Natural killer cell (primary cell): ENCODE measurements at regions not wholly inside any gene's neighbourhood (a gene's known extent, or its start where the extent isn't known, plus 50 kb on each side); places are given as distances from the start of the nearest gene placed in this dataset.
A peak's percentile ranks its signal among the peaks of the same experiment; 100 is the strongest.
"Not testable (repeated sequence)": the region's sequence is repeated elsewhere in the genome, so short reads cannot be mapped to it uniquely, and the experiment has no call there.

Experiments used
- ATAC-seq, 3 donors: fragments of 150-1000 bp in 2 of 3; fragments of 200-7000 bp in 1 of 3; cut with Tn5 transposase; 1 replicate in 1 of 3; 2 replicates in 2 of 3; pipeline ENCODE4 v1.10.0; 2021; ENCODE audit warnings: mild to moderate bottlenecking in 2 of 3, moderate library complexity in 2 of 3
- DNase-seq, 2 donors: peaks; one replicate each; pipeline versions ENCODE4 v3.0.0 to v3.0.0-alpha.2; 2013 to 2021; ENCODE audit warnings: mixed read lengths in 1 of 2
- H3K27ac ChIP-seq: one replicate; pipeline ENCODE4 v1.5.1; 2013; ENCODE audit warnings: mild to moderate bottlenecking, low read length
- H3K27me3 ChIP-seq: one replicate; pipeline ENCODE4 v1.6.1; 2013; ENCODE audit warnings: low read length; ENCODE audit not compliant: control insufficient read depth, insufficient read depth
- H3K36me3 ChIP-seq: one replicate; pipeline ENCODE4 v1.6.1; 2013; ENCODE audit warnings: low read length; ENCODE audit not compliant: control insufficient read depth, insufficient read depth
- H3K4me1 ChIP-seq: one replicate; pipeline ENCODE4 v1.6.1; 2013; ENCODE audit warnings: low read length; ENCODE audit not compliant: control insufficient read depth, insufficient read depth
- H3K4me3 ChIP-seq: one replicate; pipeline ENCODE4 v1.5.1; 2013; ENCODE audit warnings: low read length
- H3K9me3 ChIP-seq: one replicate; pipeline ENCODE4 v1.6.1; 2013; ENCODE audit warnings: low read length; ENCODE audit not compliant: control insufficient read depth, insufficient read depth
- H3K27ac Mint-ChIP-seq, 2 donors: one replicate each; pipeline ENCODE4 v1.8.0; 2022; ENCODE audit warnings: mild to moderate bottlenecking in 2 of 2, mixed read lengths in 2 of 2, moderate library complexity in 1 of 2
- H3K27me3 Mint-ChIP-seq, 2 donors: one replicate each; pipeline ENCODE4 v1.8.0; 2022; ENCODE audit warnings: low read depth in 2 of 2, mixed read lengths in 2 of 2
- H3K36me3 Mint-ChIP-seq: one replicate; pipeline ENCODE4 v1.8.0; 2022; ENCODE audit warnings: mixed read lengths
- H3K4me1 Mint-ChIP-seq, 2 donors: one replicate each; pipeline ENCODE4 v1.8.0; 2022; ENCODE audit warnings: mixed read lengths in 2 of 2
- H3K4me3 Mint-ChIP-seq: one replicate; pipeline ENCODE4 v1.8.0; 2022; ENCODE audit warnings: mild to moderate bottlenecking, moderate library complexity, mixed read lengths
- H3K9me3 Mint-ChIP-seq, 2 donors: one replicate each; pipeline ENCODE4 v1.8.0; 2022; ENCODE audit warnings: mixed read lengths in 2 of 2
- CTCF ChIP-seq: fragments of 200-600 bp; IDR thresholded peaks from one replicate; pipeline ENCODE4 v1.8.0; 2022; ENCODE audit warnings: antibody characterized with exemption
- WGBS: methylation state at CpG from one replicate; pipeline ENCODE4 v1.1.7; 2013; ENCODE audit warnings: missing lambda C conversion rate; ENCODE audit not compliant: insufficient coverage; 5-methylcytosine and 5-hydroxymethylcytosine counted together
- intact Hi-C: fragments of 100-400 bp; cut with micrococcal nuclease; formaldehyde crosslinking; loops from one replicate; pipeline ENCODE4 v1.14.2; 2022

- no peaks in the 10 kb centered on the region for H3K36me3 Mint-ChIP-seq
- DNase-seq: no peak
- Histone ChIP-seq H3K36me3 (no peaks in the 10 kb centered on the region), H3K9me3 (no peaks in the 10 kb centered on the region), H3K27ac (no peak overlapping the region), H3K4me1 (no peaks in the 10 kb centered on the region), H3K27me3 (no peaks in the 10 kb centered on the region), H3K4me3 (no peak overlapping the region)
- H3K4me3 Mint-ChIP-seq: no peak overlapping the region
- 90% methylated on average over 3 of the region's 3 CpGs for WGBS
- H3K9me3 Mint-ChIP-seq: peaks cover 2 to 3% of the 10 kb centered on the region in 2 donors
- ATAC-seq: no peak
- TF ChIP-seq CTCF: no peak
- intact Hi-C loops: loop anchor here (10.0 kb wide), 1 partner anchor 258 kb away; no protein-coding TSS in a partner anchor
- no peak overlapping the region for H3K27ac Mint-ChIP-seq
- H3K27me3 Mint-ChIP-seq: peaks cover 7 to 33% of the 10 kb centered on the region in 2 donors
- H3K4me1 Mint-ChIP-seq: no peaks in the 10 kb centered on the region
Measured at GRCh38 chr6:12636336-12636735, 80.2 kb upstream of the PHACTR1 start.

- TF ChIP-seq CTCF: no peak
- 17% methylated on average over 6 of the region's 7 CpGs for WGBS
- DNase-seq (peak in 1 of 2 donors; percentile 28), ATAC-seq (peak in 1 of 3 donors; percentile 48)
- no peak overlapping the region for H3K4me3 Mint-ChIP-seq
- no peak overlapping the region for H3K4me3 ChIP-seq
- H3K27me3 ChIP-seq: no peaks in the 10 kb centered on the region
- no peaks in the 10 kb centered on the region for H3K36me3 Mint-ChIP-seq
- H3K9me3 ChIP-seq: no peaks in the 10 kb centered on the region
- H3K27ac Mint-ChIP-seq: no peak overlapping the region
- H3K4me1 Mint-ChIP-seq: no peaks in the 10 kb centered on the region
- no peak overlapping the region for H3K27ac ChIP-seq
- intact Hi-C loops: loop anchor here (10.0 kb wide), 1 partner anchor 257 kb away; no protein-coding TSS in a partner anchor
- no peaks in the 10 kb centered on the region for H3K36me3 ChIP-seq
- peaks cover 2 to 3% of the 10 kb centered on the region in 2 donors for H3K9me3 Mint-ChIP-seq
- peaks cover 2 to 20% of the 10 kb centered on the region in 2 donors for H3K27me3 Mint-ChIP-seq
- H3K4me1 ChIP-seq: no peaks in the 10 kb centered on the region
Measured at GRCh38 chr6:12637960-12638641, 78.5 kb upstream of the PHACTR1 start.

- Mint-ChIP-seq H3K27ac (no peak overlapping the region), H3K27me3 (peaks cover 0 to 8% of the 10 kb centered on the region in 2 donors), H3K4me3 (no peak overlapping the region), H3K36me3 (no peaks in the 10 kb centered on the region), H3K4me1 (no peaks in the 10 kb centered on the region), H3K9me3 (peaks cover 0 to 2% of the 10 kb centered on the region in 2 donors)
- no peak overlapping the region for H3K27ac ChIP-seq
- no peak for DNase-seq
- intact Hi-C loops: no loop called here
- TF ChIP-seq CTCF: no peak
- no peaks in the 10 kb centered on the region for H3K36me3 ChIP-seq
- no peaks in the 10 kb centered on the region for H3K27me3 ChIP-seq
- H3K9me3 ChIP-seq: no peaks in the 10 kb centered on the region
- H3K4me1 ChIP-seq: no peaks in the 10 kb centered on the region
- H3K4me3 ChIP-seq: no peak overlapping the region
- no peak for ATAC-seq
- WGBS: no CpG with 5 or more reads among the region's 1 CpG
Measured at GRCh38 chr6:12640438-12640837, 76.1 kb upstream of the PHACTR1 start.

- H3K9me3 Mint-ChIP-seq, H3K4me3 ChIP-seq, H3K27me3 Mint-ChIP-seq, intact Hi-C loops, H3K4me1 ChIP-seq, H3K27ac ChIP-seq, H3K27ac Mint-ChIP-seq, H3K36me3 ChIP-seq, DNase-seq, ATAC-seq, H3K27me3 ChIP-seq, H3K36me3 Mint-ChIP-seq, H3K4me3 Mint-ChIP-seq, H3K9me3 ChIP-seq, H3K4me1 Mint-ChIP-seq: not testable (repeated sequence)
- no CpG with 5 or more reads among the region's 2 CpGs for WGBS
Measured at GRCh38 chr6:12641785-12642184, 74.8 kb upstream of the PHACTR1 start.
